NCI-H1694 (cell line): ENCODE measurements at regions not wholly inside any gene's neighbourhood (a gene's known extent, or its start where the extent isn't known, plus 50 kb on each side); places are given as distances from the start of the nearest gene placed in this dataset.

Experiments
- DNase-seq: peaks from one replicate; lab custom pipeline; 2025; lab: John Stamatoyannopoulos, UW

- DNase-seq: no peak
These were observed 110.4 kb upstream of the RAB27B start for GRCh38 chr18:54717673-54718407.

GRCh38 chr18:54718408-54718773, 109.9 kb upstream of the RAB27B start:
- no peak for DNase-seq

DNA sequence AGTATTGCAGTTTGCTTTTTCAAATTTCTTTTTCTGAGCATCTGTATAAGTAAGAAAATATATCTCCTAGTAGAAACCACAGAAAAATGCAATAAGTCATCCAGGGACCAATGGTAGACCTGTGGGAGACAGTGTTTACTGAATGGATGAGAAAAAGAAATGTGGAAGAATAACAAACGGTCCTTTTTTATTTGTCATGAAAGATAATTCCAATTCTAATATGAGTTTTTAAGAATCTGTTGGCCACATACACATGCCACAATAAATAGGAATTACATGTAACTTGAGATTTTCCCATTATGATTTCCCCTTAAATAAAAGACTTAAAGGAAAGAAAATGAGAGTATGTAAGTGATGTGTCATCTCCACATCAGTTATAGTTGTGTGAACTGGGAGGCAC, 107.7 kb upstream of the RAB27B start:
- DNase-seq: no peak

DNA sequence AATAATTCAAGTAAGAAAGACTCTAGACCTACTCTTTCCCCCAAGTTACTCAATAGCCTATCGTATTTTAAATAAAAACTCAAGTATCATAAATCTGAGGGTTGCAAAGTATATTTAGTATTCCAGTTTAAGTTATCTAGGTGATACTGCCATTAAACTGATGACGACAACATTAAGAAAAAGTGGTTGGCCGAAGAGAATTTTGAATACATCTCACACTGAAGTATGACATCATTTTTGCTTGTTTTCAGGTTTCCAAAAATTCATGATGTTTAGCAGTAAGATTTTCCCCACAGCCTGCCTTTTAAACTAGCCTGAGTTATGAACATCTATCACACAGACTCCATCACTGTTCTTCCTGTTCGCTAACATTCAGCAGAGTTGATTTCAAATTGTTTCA, 102.1 kb upstream of the RAB27B start:
- no peak for DNase-seq

GRCh38 chr18:54734059-54734458, 94.2 kb upstream of the RAB27B start:
- DNase-seq: no peak

DNA sequence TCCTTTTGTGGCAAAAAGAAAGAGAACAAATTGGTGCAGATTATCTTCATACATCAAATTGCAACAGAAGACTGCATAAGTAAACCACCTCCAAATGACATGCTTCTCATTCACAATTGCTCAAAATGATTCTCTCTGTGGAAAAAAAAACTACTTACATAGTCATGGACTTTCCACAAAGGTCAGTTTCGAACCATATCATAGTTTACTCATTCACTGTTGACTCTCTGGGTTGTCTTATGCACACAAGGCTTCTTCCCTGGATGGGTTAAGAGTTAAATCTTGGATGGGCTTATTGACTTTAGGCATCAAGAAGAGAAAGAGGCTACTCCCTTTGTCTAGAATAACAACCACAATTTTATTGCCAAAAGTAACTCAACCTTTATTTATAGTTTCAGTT, 91.3 kb upstream of the RAB27B start:
- no peak for DNase-seq

GRCh38 chr18:54737986-54738385, 90.3 kb upstream of the RAB27B start:
- DNase-seq: no peak

- DNase-seq: no peak
These were observed 88.8 kb upstream of the RAB27B start for GRCh38 chr18:54739476-54739875.

- DNase-seq: no peak
These were observed 88.0 kb upstream of the RAB27B start for GRCh38 chr18:54740136-54740846.

- no peak for DNase-seq
These were observed 86.2 kb upstream of the RAB27B start for GRCh38 chr18:54742120-54742519.

GRCh38 chr18:54742659-54743604, 85.3 kb upstream of the RAB27B start:
- no peak for DNase-seq

DNA sequence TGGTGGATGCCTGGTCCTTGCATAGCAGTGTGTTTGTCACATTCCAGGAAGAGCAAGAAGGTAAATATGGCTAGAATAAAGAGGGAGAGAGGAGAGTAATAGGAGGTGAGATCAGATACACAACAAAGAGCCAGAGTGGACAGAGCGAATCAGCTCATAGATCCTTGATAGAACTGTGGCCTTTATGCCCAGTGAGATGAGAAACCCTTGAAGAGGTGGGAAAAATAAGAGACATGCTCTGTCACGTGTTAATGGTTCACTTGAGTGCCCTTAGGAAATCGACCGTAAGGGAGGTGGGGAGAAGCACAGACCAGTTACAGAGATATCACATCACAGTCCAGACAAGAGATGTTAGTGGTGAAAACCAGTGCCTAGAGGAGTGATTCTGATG, 84.7 kb upstream of the RAB27B start:
- no peak for DNase-seq

DNA sequence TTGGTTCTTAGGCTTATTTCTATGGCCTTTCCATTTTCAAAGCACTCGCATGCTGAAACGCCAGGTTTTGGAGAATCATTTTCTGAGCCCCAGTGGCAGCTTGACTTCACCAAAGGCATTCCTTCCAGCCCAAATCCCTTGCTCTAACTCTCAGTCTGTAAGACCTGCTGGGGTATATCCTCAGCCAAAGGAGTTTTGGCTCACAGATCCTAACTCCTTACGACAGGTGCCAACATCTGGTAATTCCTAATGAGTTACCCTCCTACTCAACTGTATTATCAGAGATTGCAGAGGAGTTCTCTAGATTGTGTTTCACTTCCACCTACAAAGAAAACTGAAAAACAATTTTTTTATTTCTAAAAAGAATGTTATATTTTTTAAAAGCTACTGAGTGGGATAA, 79.0 kb upstream of the RAB27B start:
- DNase-seq: no peak

DNA sequence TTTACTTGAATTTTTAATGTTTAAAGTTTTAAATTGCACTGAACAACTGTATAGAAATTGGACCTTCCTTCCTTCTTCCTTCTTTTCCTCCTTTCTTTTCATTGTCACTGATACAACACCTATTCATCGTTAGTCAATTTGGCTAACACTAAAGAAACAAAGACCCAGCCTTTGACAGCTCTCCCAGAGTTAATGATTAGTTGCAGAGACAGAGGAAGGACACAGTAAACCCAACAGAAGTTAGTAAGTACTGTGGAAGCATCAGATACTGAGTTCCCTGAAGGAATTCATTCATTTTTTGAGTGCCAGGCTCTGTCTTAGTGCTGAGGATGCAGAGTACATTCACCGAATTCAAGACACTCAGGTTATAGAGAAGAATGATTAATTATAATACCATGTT, 77.9 kb upstream of the RAB27B start:
- no peak for DNase-seq

DNA sequence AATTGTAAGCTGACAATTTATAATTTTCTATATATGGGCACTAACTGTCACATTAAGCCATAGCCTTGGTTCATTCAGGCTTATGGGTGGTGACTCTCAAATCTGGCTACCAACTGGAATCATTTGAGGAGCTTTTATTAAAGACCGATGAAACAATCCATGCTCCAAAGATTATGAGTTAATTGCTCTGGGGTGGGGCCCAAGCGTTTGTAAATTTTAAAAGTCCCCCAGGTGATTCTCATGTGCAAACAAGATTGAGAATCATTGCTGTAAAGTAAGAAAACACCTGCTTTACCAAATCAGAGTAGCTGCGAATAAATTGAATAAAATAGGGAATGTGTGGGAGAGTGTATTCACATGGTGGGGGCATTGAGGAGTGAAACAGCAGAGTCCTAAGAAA, 76.1 kb upstream of the RAB27B start:
- DNase-seq: no peak

GRCh38 chr18:54755456-54755855, 72.8 kb upstream of the RAB27B start:
- DNase-seq: no peak

GRCh38 chr18:54762386-54762785, 65.9 kb upstream of the RAB27B start:
- no peak for DNase-seq

- no peak for DNase-seq
These were observed 63.5 kb upstream of the RAB27B start for GRCh38 chr18:54764786-54765185.

DNA sequence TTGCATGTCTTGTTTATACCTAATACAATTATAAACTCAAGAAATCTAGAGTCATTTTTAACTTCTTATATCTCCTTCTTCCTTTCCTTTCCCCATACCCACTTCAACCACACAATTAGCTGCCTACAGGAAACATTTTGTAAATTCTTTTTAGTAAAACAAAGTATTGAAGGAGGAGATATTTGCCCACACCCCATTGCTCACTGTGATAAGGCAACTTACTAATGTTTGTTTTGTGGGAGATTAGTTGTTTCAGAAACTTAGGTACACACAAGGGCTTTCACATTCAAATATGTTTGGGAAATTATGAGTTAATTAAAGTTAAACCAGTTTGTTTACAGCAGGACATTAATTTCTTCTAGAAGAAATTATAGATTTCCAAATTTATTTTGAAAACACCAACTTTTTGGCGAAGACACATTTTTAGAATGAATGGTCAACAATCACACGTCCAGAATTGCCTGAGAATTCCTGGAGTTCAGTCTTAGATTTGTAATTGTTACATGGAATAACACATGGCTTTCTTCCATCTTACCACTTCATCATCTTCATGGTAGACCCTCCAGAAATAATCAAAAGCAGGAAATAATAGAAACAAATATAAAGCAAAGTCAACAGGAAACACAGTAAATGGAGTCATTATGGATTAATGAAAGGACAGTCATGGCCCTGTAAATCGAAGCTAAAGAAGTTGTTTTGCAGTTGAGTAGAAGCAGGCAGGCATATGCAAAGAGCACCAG, 62.5 kb upstream of the RAB27B start:
- DNase-seq: no peak

- DNase-seq: no peak
These were observed 61.6 kb upstream of the RAB27B start for GRCh38 chr18:54766634-54767033.

DNA sequence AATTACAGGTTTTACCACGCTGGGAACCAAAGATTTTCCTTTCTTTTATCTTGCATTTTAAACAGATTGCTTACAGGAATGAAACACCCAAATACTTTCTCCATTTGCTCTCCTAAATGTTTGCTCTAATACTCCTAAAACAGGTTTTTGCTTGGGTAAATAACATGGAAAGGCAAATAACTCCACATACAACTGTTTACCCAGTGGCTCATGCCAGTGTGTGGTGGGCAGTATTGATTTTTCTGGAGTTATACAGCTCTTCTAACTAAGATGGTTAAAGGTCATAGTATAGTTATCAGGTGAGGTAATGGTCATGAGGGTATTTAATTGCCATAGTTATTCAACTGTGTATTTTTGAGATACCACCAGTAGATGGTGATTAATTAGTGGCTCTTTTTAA, 61.2 kb upstream of the RAB27B start:
- DNase-seq: no peak
